Breast epithelium (tissue), 3 donors: ENCODE measurements at regions not wholly inside any gene's neighbourhood (a gene's known extent, or its start where the extent isn't known, plus 50 kb on each side); places are given as distances from the start of the nearest gene placed in this dataset.
"Not testable (repeated sequence)": the region's sequence is repeated elsewhere in the genome, so short reads cannot be mapped to it uniquely, and the experiment has no call there.

Source experiments
- CTCF ChIP-seq, 3 donors: fragments of 450-650 bp; IDR thresholded peaks; one replicate each; pipeline ENCODE4 v1.5.1; 2016 to 2017; ENCODE audit warnings: antibody characterized with exemption in 3 of 3, mild to moderate bottlenecking in 3 of 3, moderate library complexity in 3 of 3
- POLR2A ChIP-seq: fragments of 450-650 bp; IDR thresholded peaks from one replicate; pipeline ENCODE4 v1.6.1; 2016; ENCODE audit warnings: antibody characterized with exemption, mild to moderate bottlenecking, moderate library complexity
- POLR2AphosphoS5 ChIP-seq, 3 donors: sonication (generic); formaldehyde crosslinking; IDR thresholded peaks; one replicate each; pipeline ENCODE4 v1.6.1; 2017; ENCODE audit warnings: antibody characterized with exemption in 3 of 3

GRCh38 chr10:46204482-46205102, 82.2 kb upstream of the ANTXRL start:
- TF ChIP-seq CTCF (IDR thresholded peaks at IDR 0.05); POLR2A; POLR2AphosphoS5 (IDR thresholded peaks at IDR 0.05): not testable (repeated sequence)
